ENCODE measurements at regions not wholly inside any gene's neighbourhood (a gene's known extent, or its start where the extent isn't known, plus 50 kb on each side); places are given as distances from the start of the nearest gene placed in this dataset.

GRCh38 chr5:89857790-89858189 lies 551.8 kb downstream of the CETN3 start:
- TF ChIP-seq POLR2AphosphoS5 (IDR thresholded peaks at IDR 0.05) (no peak), CTCF (IDR thresholded peaks at IDR 0.05) (no peak)
